HepG2 (cell line): ENCODE measurements at regions not wholly inside any gene's neighbourhood (a gene's known extent, or its start where the extent isn't known, plus 50 kb on each side); places are given as distances from the start of the nearest gene placed in this dataset.
"Not testable (repeated sequence)": the region's sequence is repeated elsewhere in the genome, so short reads cannot be mapped to it uniquely, and the experiment has no call there.

ENCODE experiments used
- BHLHE40 ChIP-seq: IDR thresholded peaks from 2 replicates; pipeline ENCODE4 v1.6.1; 2011; ENCODE audit warnings: low read length, improper control_type of control experiment
- DBP ChIP-seq: sonication (generic); formaldehyde crosslinking; IDR thresholded peaks from 2 replicates; pipeline ENCODE4 v1.4.0; 2020; ENCODE audit warnings: missing genetic modification reagents; ENCODE audit errors: not compliant biosample characterization
- EHMT2 ChIP-seq: fragments of 200-600 bp; sonication (generic); IDR thresholded peaks from 2 replicates; pipeline ENCODE4 v1.7.0; 2017; ENCODE audit warnings: antibody characterized with exemption, low read depth, low read length, borderline replicate concordance
- SP1 ChIP-seq, 2 experiments: fragments of 450-650 bp in 1 of 2; sonication (generic) in 1 of 2; formaldehyde crosslinking in 1 of 2; IDR thresholded peaks; 2 replicates each; pipeline versions ENCODE4 v1.4.0 to v1.6.1; 2016 to 2020; ENCODE audit warnings: missing genetic modification reagents in 1 of 2
- TAF1 ChIP-seq: sonication (generic); formaldehyde crosslinking; IDR thresholded peaks from 2 replicates; pipeline ENCODE4 v1.4.0; 2020; ENCODE audit warnings: missing genetic modification reagents
- ZBTB7B ChIP-seq: sonication (generic); formaldehyde crosslinking; IDR thresholded peaks from 2 replicates; pipeline ENCODE4 v1.4.0; 2020; ENCODE audit warnings: missing genetic modification reagents
- ZNF24 ChIP-seq: fragments of 450-650 bp; IDR thresholded peaks from 2 replicates; pipeline ENCODE4 v1.6.1; 2017; ENCODE audit warnings: antibody characterized with exemption, mild to moderate bottlenecking
- ZNF547 ChIP-seq: sonication (generic); formaldehyde crosslinking; IDR thresholded peaks from 2 replicates; pipeline ENCODE4 v1.5.1; 2020; ENCODE audit warnings: mild to moderate bottlenecking, missing genetic modification reagents
- ZNF747 ChIP-seq: sonication (generic); formaldehyde crosslinking; IDR thresholded peaks from 2 replicates; pipeline ENCODE4 v1.8.1; 2023; ENCODE audit warnings: missing genetic modification reagents, mild to moderate bottlenecking, borderline replicate concordance
- ZSCAN20 ChIP-seq: sonication (generic); formaldehyde crosslinking; IDR thresholded peaks from 2 replicates; pipeline ENCODE4 v1.4.0; 2020; ENCODE audit warnings: missing genetic modification reagents, mild to moderate bottlenecking, borderline replicate concordance
- TF ChIP-seq, protein P1 (sequence below): sonication (generic); formaldehyde crosslinking; IDR thresholded peaks from 2 replicates; pipeline ENCODE4 v1.5.0; 2020; ENCODE audit warnings: mild to moderate bottlenecking, missing genetic modification reagents, moderate library complexity
- TF ChIP-seq, protein P2 (sequence below): sonication (generic); formaldehyde crosslinking; IDR thresholded peaks from 2 replicates; pipeline ENCODE4 v1.5.1; 2020; ENCODE audit warnings: mild to moderate bottlenecking, moderate library complexity, missing genetic modification reagents

DNA sequence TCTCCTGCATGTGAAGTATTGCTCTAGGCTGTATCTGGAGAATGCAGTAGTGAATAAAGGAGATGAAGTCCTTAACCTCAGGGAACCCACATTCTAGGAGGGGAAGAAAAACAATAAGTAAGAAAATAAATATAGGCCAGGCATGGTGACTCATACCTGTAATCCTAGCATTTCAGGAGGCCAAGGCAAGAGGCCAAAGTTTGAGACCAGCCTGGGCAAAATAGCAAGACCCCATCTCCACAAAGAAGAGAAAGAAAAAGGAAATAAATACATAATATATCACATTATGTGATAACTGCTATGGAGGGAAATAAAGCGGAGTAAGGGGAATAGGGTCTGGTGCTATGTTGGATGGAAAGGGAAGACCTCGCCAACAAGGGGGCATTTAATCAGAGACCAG, 94.0 kb downstream of the QRSL1 start:
- not testable (repeated sequence) for TF ChIP-seq BHLHE40; EHMT2; TAF1 (CRISPR knock-in tag); ZBTB7B (CRISPR knock-in tag); ZSCAN20 (CRISPR knock-in tag); ZNF24; SP1 (IDR thresholded peaks at IDR 0.05); SP1 (CRISPR knock-in tag; IDR thresholded peaks at IDR 0.05); DBP (CRISPR knock-in tag); ZNF547 (CRISPR knock-in tag); ZNF747 (CRISPR knock-in tag)
- TF ChIP-seq, protein P1, sequence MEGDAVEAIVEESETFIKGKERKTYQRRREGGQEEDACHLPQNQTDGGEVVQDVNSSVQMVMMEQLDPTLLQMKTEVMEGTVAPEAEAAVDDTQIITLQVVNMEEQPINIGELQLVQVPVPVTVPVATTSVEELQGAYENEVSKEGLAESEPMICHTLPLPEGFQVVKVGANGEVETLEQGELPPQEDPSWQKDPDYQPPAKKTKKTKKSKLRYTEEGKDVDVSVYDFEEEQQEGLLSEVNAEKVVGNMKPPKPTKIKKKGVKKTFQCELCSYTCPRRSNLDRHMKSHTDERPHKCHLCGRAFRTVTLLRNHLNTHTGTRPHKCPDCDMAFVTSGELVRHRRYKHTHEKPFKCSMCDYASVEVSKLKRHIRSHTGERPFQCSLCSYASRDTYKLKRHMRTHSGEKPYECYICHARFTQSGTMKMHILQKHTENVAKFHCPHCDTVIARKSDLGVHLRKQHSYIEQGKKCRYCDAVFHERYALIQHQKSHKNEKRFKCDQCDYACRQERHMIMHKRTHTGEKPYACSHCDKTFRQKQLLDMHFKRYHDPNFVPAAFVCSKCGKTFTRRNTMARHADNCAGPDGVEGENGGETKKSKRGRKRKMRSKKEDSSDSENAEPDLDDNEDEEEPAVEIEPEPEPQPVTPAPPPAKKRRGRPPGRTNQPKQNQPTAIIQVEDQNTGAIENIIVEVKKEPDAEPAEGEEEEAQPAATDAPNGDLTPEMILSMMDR (CRISPR knock-in tag) = not testable (repeated sequence)
- TF ChIP-seq, protein P2, sequence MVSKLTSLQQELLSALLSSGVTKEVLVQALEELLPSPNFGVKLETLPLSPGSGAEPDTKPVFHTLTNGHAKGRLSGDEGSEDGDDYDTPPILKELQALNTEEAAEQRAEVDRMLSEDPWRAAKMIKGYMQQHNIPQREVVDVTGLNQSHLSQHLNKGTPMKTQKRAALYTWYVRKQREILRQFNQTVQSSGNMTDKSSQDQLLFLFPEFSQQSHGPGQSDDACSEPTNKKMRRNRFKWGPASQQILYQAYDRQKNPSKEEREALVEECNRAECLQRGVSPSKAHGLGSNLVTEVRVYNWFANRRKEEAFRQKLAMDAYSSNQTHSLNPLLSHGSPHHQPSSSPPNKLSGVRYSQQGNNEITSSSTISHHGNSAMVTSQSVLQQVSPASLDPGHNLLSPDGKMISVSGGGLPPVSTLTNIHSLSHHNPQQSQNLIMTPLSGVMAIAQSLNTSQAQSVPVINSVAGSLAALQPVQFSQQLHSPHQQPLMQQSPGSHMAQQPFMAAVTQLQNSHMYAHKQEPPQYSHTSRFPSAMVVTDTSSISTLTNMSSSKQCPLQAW = not testable (repeated sequence)
